CD1c-positive myeloid dendritic cell (primary cell): ENCODE measurements at regions not wholly inside any gene's neighbourhood (a gene's known extent, or its start where the extent isn't known, plus 50 kb on each side); places are given as distances from the start of the nearest gene placed in this dataset.

ENCODE experiments used
- DNase-seq: peaks from one replicate; pipeline ENCODE4 v3.0.0-alpha.2; 2016; ENCODE audit errors: extremely low spot score

DNA sequence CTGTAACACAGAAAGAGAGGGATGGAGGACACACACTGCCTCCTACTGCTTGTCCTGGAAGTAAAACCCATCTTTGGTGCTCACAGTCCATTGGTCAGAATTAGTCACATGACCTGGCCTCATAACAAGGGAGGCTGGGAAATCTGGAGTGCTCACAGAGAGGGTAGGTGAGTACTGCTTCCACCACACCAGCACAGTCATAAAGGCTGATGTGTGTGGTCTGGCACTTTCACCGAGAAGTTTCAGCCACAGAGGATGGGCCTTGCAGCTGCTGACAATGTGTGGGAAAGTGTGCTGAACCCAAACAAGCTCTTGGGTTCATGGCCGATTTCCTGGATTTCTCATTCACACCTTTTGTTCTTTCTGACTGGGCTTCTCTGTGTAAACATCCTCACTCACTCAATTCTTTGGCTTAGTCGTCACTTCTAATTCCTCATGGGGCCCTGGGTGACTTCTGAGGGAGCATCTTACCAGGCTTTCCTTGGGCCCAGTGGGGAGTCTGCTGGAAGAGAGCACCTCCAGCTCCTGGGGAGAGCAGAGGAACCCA lies 100.7 kb downstream of the ASB7 start:
- no peak for DNase-seq

DNA sequence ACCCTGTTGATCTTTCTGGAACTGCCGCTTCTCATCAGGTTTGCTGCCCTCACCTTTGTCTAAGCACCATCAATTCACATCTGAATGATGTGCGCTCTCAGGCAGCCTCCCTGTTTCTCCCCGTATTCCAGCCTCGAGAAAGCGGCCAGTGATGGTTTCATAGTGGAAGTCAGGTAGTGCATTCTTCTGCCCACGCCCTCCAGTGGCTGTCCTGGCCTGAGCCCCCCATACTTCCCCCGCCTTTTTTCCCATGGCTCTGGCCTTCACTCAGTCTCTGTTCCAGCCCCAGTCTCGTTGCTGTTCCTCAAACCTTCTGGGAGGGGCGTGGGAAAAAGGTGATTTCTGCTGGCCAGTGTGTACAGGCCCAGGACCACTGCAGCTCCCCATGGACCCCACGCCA lies 101.3 kb downstream of the ASB7 start:
- DNase-seq: no peak

DNA sequence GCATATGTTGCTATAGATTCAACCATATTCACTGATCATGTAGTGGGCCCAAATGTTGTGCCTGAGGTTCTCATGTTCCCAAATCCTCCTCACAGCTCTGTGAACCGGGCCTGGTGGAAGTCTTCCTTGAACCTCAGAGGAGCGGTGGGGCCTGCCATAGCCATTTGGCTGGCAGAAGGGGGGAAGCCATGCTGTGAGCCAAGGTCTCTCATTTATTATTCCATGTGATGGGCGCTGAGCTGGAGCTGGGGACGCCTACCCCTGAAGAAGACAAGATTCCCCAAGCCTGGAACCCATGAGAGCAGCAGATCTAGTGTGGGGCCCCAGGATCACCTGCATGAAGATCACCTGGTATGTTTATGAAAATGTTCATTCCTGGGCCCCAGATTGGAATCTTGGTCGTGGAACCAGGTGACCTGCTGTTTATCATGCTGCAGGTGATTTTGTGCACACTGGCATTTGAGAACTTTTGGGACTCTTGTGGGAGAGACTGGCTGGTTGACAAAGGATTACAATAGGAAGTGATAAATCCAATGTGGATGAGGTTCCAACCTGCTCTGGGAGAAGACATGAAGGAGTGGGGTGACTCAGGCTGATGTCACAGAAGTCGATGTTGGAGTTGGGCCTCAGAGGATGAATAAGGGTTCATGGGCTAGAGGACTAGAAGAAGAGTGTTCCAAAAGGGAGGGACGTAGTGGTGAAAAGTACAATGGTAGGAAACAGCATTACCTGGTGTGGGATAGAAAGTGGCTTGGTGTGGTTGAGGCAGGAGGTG lies 102.1 kb downstream of the ASB7 start:
- DNase-seq: no peak

DNA sequence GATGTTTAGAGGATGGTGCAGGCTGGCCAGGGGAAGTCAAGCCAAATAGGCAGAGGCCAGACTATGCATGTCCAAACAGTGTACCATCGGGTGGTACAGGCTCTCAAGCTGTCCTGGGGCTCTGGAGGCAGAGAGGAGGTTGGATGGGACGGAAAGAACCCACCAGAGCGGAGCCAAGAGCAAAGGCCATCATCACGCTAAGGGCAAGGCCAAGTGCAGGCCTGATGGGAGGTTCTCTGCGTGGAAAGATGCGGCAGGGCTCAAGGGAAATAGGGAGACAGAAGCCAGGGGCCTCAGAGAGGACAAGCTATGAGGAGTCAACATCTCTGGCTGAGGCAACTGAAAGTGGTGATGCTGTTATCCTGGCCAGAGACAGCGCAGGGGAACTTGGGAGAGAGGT lies 102.7 kb downstream of the ASB7 start:
- no peak for DNase-seq

DNA sequence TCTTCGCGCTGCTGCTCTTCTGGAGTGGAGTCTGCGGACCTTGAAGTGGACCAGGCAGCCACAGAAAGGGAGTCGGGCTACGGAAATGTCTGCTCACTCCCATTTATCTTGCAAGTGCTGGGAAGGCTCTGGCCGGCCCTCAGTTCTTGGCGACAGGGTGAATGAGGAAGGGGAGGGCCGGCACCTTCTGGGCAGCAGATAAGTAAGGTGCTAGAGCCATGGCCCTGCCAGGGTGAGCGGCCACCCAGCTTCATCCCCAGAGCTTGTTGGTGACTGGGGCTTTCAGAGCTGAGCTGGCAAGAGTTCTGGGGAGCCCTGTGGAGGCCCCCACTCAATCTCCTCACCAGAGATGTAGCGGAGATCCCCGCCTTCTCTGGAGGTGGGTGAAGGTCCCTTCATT lies 103.5 kb downstream of the ASB7 start:
- no peak for DNase-seq

DNA sequence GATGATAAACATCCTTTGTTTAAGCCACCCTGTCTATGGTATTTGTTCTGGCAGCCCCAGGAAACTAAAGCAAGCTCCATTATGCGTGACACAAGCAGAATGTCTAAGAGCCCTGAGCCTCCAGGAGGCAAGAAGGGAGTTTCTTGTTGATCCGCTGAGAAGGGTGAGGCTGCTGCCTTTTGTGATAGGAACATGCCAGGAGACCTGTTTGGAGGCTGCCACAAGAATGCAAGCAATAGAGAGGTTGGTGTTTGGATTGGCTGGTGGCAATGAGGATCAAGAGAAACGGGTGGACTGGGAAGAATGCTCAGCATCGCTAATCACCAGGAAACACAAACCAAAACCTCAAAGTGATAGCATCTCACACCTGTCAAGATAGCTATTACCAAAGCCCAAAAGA lies 104.8 kb downstream of the ASB7 start:
- DNase-seq: no peak

DNA sequence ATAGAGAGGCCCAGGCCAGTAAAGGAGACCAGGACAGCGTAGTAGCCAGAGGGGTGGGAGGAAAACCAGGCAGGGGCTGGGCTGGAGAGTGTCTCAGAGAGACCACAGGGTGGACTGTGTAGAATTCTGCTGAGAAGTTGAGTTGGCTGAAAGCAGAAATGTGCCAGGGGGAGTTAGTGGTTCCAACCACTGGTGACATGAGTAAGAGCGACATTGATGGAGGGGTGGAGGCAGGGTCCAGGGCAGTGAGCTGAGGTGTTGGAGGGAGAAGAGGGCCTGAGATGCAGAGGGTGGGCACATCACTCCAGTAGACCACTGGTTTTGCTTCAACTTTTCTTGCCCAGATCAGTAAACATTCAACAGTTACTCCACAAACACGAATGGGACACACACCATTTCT lies 106.5 kb downstream of the ASB7 start:
- DNase-seq: no peak

DNA sequence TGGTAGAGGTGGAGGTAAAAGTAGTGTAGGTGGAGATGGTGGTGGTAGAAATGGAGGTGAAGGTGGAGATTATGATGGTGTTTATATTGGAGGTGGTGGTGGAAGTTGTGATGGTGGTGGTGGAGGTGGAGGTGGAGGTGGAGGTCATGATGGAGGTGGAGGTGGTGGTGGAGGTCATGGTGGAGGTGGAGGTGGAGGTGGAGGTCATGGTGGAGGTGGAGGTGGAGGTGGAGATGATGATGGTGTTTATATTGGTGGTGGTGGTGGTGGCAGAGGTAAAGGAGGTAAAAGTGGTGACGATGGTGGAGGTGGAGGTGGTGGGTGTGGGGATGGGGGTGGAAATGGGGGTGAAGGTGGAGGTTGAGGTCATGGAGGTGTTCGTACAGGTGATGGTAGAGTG lies 107.8 kb downstream of the ASB7 start:
- DNase-seq: no peak

DNA sequence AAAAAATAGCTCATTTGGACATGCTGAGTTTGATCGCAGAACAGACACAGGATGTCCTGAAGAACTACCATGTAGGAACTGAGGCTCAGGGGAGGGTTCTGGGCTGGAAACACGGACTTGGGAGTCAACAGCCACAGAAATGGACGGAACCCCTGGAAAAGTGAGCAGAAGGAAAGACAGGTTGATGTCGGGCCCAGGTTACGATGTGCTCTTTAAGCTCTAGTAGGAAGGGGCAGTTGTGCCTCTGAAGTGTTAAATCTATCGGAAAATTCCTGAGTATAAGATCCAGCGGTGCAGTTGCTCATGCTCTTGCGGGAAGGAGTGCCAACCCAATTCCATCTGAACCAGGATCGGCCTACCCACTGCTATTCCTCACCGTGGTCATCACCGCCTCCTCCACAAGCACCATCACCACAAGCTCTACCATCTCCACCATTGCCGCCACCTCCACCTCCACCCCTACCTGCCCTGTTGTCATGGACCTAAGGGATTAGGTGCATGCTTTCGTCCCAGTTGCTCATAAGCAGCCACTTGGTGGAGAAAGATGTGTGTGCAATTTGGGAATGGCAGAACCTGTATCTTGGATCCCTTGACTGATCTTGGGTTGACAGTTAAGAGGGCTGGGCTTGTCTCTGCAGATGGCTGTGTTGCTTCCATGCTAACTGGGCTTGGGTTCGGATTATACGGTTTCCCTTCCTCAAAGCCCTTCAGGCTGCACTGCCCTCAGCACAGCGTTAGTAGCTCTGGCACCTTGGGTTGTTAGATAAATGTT lies 108.5 kb downstream of the ASB7 start:
- no peak for DNase-seq

DNA sequence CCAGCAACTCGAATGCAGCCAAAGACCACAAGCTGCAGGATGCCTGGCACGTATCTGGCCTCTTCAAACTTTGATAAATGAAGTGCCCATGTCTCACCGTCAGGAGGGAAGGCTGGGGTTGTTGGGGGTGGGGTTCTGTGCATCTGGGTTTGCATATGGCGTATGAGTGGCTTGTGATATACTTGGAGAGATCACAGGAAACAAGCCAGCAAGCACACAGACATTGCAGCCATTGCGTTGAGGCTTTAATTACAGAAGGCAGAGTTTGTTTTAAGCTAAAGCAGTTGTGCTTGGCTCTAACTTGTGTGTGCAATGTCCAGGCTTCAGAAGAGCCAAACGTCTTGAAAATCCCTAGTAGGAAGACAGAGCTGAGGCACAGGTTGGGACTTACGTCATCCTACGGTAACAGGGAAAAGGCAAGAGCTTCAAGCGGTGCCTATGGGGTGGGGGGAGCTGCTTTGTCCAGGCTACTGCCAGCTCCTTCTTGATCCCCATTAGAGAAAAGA lies 109.2 kb downstream of the ASB7 start:
- no peak for DNase-seq

DNA sequence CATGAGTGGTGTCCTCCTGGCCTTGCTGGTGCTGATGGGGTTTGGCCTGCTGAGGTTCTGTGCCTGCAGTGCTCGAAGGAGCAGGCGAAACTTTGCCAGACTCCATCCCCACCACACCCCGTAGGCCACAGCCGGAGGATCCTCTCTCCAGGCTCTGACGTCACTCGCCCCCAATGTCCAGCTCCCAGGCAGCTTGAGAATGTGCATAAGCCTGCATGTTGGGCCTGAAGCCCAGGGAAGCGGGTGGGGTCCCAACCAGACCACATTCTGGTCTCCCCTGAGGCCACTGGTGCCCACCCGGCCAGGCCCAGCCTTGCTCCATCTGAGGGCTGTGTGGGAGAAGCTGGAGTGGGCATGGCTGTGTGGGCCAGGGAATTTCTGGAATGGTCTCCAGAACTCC lies 109.8 kb downstream of the ASB7 start:
- DNase-seq: no peak

DNA sequence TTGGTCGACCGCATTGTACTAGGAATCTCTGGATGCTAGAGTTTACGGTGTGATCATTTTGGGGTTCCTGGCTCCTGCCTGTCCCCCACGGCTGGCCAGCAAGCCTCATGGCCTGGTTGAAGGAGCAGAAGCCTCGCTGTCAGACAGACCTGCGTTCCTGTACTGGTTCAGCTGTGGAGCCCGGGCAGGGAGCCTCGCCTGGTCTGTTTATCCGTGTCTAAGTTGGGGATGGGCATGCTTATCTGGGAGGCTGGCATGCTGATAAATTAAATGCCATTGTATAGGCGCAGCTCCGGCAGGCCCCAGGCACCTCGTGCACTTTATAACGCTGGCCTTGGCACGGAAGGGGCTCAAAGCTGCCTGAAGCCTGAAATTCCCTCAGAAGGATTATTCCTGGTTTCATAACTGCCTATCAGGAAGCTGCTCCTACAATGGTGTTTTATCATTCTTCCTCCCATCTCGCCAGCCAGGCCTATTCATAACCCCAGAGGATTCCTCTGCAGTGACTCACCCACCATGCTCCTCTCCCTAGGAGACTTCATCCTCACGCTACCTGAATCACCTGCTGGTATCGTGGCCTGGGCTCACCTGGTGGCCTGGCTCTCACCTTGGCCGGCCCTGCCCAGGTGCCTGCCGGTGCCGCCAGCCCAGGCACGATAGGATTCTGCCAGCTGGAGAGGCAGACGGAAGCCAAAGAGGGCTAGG lies 110.9 kb downstream of the ASB7 start:
- no peak for DNase-seq

DNA sequence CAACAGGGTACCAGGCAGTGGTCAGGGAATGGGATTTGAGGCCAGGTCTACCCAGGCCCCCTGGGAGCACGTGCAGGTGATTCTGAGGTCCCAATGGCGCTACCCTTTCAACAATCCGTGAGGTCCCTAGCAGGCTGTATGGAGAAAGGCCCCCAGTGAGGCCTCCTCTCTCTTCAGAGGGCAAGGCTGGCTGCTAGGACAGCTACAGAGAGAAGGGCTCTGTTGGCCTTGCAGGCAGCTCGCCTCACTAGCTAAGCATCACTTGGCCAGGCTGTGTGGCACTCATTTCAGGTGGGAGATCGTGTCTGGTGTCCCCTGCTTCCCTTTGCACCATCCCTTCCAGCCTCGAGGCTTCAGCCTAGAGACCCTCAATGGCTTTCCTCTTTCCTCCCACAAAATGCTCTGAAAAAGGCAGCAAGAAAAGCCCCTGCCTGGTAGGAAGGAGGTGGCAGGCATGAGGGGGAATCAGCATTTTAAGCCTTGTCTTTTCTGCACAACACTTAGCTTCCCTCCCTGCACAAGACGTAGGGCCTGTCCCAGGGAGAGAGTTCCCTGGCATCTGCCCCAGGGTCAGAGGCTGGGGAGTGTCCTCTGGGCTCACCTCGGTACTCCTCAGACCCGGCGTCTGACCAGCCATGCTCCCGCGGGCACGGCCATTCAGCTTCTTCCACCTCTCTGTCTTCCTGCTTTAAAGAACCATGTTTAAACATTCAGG lies 111.8 kb downstream of the ASB7 start:
- DNase-seq: no peak

DNA sequence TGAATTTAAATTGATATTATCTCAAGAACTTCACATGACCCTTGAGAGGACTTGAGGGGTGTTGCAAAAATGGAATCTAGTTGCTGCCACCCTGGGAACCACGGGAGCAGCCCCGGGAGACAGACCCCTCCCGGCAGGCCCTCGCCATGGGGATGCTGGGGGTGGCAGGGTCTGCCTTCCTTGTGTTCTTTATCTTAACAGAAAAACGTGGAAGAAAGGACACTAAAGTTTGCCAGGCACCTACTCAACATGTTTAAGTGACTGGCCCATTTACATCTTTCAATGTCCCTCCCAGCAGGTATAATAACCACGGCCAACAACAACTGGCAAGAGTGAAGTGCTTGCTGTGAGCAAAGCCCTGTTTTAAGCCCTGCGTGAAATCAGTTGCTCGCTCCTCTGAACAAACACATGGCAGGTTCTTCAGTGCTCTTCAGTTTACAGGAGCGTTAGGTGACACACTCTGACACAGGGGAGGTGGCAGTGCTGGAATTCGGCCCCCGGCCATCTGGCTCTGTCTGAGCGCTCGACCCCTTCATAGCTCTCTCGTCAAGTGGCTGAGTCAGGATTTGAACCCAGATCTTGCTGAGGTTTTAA lies 112.5 kb downstream of the ASB7 start:
- no peak for DNase-seq

DNA sequence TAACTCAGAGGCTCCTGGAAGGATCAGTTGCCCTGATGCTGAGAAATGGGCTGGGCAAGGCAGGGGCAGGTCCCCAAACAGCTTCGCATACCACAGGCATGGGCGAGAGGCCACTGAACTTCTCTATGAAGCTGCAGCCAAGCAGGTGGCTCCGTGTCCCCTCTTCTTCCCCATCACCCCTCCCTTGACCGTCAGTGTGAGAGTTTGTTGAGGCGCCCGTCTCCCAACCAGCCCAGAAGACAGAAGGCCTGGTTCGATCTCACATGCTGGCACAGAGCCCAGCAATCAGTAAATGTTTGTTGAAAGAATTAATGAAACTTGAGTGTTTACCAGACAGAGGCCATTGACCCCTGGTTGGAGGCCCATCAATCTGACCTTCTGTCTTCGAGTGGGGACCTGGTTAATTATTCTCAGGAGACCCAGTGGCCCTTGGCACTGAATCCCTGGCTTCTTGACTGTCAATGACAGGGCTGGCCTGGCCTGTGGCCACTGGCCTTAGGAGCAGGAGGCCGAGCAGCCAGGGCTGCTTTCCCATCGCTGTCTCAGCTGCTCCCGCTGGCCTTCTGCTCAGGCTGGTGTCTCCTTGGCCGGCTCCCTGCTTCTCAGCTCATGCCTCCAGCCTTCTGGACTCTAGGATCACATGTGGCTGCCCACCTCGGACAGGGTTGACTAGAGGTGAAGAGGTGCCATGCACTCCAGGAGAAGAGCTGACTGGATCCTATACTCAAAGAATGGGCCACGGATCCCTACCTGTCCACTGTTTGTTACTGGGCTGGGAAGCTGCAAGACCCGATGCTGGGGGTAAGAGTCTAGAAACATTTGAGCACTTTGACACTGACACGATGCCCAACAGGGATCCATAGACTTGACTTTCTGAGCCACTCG lies 113.4 kb downstream of the ASB7 start:
- no peak for DNase-seq

DNA sequence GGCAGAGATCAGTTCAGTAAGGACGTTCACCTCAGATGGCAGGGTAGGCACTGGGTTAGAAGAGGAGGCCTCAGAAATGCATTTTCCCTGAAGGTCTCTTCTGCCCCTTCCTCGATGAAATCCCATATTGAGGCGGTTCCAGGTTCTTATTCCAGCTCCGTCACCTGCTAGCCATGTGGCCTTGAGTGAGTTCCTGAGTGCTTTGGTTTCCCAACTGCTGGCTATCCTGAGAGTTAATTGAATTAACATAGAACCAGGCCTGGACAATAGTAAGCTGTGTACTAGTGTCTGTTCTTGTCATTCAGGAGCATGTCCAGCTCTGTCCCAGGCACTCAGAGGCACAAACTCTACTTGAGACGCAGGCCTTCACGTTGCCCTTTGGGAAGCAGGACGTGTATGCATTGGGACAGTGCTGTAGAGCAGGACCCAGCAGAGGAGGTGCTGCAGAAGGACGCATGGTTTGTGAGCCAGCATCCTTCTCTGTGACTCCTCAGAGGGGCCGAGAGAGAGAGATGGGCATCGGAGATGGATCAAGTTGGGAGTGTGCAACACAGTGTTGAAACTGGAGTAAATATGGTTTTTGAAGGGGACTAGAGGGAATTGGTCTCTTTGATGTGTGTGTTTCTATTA lies 114.2 kb downstream of the ASB7 start:
- no peak for DNase-seq

DNA sequence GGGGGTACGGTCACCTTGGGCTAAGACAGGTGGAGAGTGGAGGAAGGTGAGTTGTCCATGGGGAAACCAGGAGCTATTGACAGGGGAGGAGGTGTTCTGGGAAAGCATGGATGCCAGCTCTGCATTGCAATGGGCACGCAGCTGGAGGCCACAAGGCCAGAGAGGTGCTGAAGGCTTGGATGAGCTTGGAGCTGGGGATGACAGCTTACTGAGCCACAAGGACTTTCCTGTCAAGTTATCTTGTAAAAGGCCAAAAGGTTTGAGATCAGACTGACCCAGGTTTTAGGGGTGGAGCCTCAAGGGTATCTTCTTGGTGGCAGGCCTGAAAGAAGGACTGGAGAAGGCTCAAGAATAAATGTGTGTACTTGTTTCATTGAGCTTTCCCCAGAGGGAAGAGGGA lies 115.2 kb downstream of the ASB7 start:
- no peak for DNase-seq

DNA sequence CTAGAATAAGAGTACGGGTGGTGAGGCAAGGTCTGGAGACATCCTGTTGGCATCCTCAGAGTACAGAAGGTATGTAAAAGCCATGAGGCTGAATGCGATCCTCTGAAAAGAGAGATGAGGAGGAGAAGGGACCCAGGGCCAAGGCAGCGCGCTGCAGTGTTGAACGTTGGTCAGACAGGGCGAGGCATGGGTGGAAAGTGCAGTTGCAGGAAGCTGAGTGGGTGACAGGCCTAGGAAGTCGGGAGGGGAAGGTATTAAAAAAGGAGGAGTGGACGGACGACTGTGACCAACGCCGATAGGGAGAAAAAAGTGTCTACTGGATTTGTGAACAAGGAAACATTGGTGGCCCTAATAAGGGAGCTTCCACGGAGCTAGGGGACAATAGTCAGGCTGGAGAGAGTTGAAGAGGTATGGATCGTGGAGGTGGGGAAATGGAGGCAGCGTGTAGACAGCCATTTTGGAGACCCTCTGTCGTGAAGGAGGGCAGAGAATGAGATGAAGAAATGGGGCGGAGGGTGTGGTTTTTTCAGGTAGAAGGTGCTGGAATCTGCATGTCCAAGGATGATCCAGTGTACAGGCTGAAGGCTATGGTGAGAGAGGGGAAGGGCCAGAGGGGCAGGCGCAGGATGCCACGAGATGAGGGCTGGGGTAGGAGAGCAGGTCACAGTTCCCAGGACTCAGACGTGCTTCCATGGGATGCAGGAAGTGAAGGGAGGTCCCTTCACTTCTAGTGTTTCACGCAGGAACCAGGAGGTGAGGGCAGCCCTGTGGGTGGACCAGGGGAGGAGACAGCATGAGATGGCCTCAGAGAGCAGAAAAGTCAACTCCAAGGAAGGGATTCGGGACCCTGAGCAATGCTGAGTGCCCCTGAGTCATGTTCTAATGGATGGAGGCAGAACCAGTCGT lies 115.9 kb downstream of the ASB7 start:
- DNase-seq: no peak
